ENCODE measurements at regions not wholly inside any gene's neighbourhood (a gene's known extent, or its start where the extent isn't known, plus 50 kb on each side); places are given as distances from the start of the nearest gene placed in this dataset.

DNA sequence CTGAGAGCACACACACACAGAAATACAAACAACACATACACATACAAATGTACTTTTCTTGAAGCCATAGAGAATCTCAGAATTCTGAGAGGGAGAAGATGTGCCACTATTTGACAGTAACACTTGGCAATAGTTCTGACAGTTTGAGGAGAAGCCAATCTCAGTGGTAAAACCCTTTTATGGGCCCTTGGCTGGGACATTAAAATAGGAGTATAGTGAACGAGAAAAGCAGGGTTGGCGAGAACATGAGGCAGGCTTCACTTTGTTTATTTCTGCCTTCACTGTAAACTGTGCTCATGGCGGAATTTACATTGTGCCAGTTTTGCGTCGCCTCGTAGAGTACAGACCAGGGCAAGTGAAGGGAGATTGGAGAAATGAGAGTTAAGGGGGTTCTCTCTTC lies 449.4 kb upstream of the POU3F3 start:
- no peak overlapping the region for H3K4me3 Mint-ChIP-seq

DNA sequence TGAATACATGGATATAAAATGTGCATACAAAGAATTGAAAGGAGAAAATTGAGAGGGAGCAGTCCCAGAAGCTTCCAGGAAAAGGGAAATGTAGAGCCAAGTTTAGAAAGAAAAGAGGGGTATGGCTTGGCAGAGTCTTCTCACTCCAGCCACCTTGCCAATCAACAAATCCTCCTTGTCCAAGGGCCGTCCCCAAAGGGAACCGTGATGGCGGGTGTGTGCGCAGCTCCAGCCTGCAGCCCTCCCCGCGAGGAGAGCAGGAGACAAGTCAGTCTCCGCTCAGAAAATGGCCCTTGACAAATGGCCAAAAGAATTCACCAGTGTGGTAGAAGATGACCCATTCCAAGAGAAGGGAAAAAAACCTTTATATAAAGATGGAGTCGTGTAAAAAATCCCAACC lies 448.3 kb upstream of the POU3F3 start:
- no peak overlapping the region for H3K27ac Mint-ChIP-seq
- no peaks in the 10 kb centered on the region for H3K4me1 Mint-ChIP-seq (ENCODE audit: low read depth)
- no peaks in the 10 kb centered on the region for H3K27me3 ChIP-seq (ENCODE audit: control insufficient read depth in 1 of 2, insufficient read depth in 2 of 2, low read length in 2 of 2)
- no peaks in the 10 kb centered on the region for H3K36me3 Mint-ChIP-seq (ENCODE audit: low read depth)
- DNase-seq, result no peak
- H3K9me3 ChIP-seq (ENCODE audit: control insufficient read depth in 1 of 2, insufficient read depth in 1 of 2, low read length in 2 of 2), result peaks cover 0 to 4% of the 10 kb centered on the region in 2 experiments
- no peaks in the 10 kb centered on the region for H3K36me3 ChIP-seq (ENCODE audit: insufficient read depth, low read length)
- no peak overlapping the region for H3K4me3 ChIP-seq (ENCODE audit: low read length)
- H3K27me3 Mint-ChIP-seq, result peaks cover 5% of the 10 kb centered on the region
- ChIA-PET POLR2A (no interaction called here), CTCF (no interaction called here)
- TF ChIP-seq, protein P1, sequence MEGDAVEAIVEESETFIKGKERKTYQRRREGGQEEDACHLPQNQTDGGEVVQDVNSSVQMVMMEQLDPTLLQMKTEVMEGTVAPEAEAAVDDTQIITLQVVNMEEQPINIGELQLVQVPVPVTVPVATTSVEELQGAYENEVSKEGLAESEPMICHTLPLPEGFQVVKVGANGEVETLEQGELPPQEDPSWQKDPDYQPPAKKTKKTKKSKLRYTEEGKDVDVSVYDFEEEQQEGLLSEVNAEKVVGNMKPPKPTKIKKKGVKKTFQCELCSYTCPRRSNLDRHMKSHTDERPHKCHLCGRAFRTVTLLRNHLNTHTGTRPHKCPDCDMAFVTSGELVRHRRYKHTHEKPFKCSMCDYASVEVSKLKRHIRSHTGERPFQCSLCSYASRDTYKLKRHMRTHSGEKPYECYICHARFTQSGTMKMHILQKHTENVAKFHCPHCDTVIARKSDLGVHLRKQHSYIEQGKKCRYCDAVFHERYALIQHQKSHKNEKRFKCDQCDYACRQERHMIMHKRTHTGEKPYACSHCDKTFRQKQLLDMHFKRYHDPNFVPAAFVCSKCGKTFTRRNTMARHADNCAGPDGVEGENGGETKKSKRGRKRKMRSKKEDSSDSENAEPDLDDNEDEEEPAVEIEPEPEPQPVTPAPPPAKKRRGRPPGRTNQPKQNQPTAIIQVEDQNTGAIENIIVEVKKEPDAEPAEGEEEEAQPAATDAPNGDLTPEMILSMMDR (IDR thresholded peaks at IDR 0.05), result no peak
- H3K27ac ChIP-seq (ENCODE audit: low read depth in 1 of 2, low read length in 2 of 2), result no peak overlapping the region
- no peaks in the 10 kb centered on the region for H3K4me1 ChIP-seq (ENCODE audit: insufficient read depth, low read length)
- intact Hi-C loops (cut with DNase I, micrococcal nuclease), result no loop called here
- no peaks in the 10 kb centered on the region for H3K9me3 Mint-ChIP-seq
- no peak overlapping the region for H3K4me3 Mint-ChIP-seq
- ATAC-seq (ENCODE audit: poor library complexity), result no peak

More for the DNA sequence above, 449.4 kb upstream of the POU3F3 start:
- TF ChIP-seq, protein P1 (IDR thresholded peaks at IDR 0.05), result no peak
- Mint-ChIP-seq H3K27me3 (peaks cover 5% of the 10 kb centered on the region), H3K27ac (no peak overlapping the region), H3K36me3 (ENCODE audit: low read depth) (no peaks in the 10 kb centered on the region), H3K9me3 (no peaks in the 10 kb centered on the region), H3K4me1 (ENCODE audit: low read depth) (no peaks in the 10 kb centered on the region)
- ChIA-PET POLR2A (no interaction called here), CTCF (no interaction called here)
- Histone ChIP-seq H3K4me1 (ENCODE audit: insufficient read depth, low read length) (no peaks in the 10 kb centered on the region), H3K27ac (ENCODE audit: low read depth in 1 of 2, low read length in 2 of 2) (no peak overlapping the region), H3K36me3 (ENCODE audit: insufficient read depth, low read length) (no peaks in the 10 kb centered on the region), H3K27me3 (ENCODE audit: control insufficient read depth in 1 of 2, insufficient read depth in 2 of 2, low read length in 2 of 2) (no peaks in the 10 kb centered on the region), H3K4me3 (ENCODE audit: low read length) (no peak overlapping the region), H3K9me3 (ENCODE audit: control insufficient read depth in 1 of 2, insufficient read depth in 1 of 2, low read length in 2 of 2) (peaks cover 0 to 6% of the 10 kb centered on the region in 2 experiments)
- no peak for DNase-seq
- no peak for ATAC-seq (ENCODE audit: poor library complexity)
- intact Hi-C loops (cut with DNase I, micrococcal nuclease), result no loop called here

DNA sequence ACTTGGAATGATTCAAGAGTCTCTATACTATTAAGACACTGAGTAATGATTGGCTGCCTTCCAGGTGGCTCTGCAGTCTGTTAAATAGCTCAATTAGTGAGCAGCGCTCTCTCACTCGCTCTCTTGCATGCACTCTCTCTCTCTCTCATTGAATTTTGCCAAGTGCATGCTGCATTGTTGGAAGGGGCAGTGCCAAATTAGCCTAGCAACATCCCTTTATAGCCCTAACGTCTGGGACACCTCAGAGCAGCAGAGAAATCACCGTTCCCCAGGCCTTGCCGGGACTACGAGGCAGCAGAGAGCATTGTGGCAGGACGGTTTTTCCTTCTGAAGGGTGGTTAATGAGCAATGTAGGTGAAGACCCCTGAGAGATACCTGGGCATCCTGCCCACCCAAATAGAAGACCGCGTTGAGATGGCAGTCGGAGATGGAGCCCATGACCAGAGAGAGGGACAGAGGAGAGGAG lies 447.6 kb upstream of the POU3F3 start:
- TF ChIP-seq, protein P1 (IDR thresholded peaks at IDR 0.05), result no peak
- no peak for DNase-seq
- Mint-ChIP-seq H3K4me3 (no peak overlapping the region), H3K4me1 (ENCODE audit: low read depth) (no peaks in the 10 kb centered on the region), H3K9me3 (no peaks in the 10 kb centered on the region), H3K36me3 (ENCODE audit: low read depth) (no peaks in the 10 kb centered on the region), H3K27ac (no peak overlapping the region), H3K27me3 (peaks cover 5% of the 10 kb centered on the region)
- ChIA-PET CTCF (no interaction called here), POLR2A (no interaction called here)
- intact Hi-C loops (cut with DNase I, micrococcal nuclease), result no loop called here
- no peak overlapping the region for H3K27ac ChIP-seq (ENCODE audit: low read depth in 1 of 2, low read length in 2 of 2)
- H3K4me3 ChIP-seq (ENCODE audit: low read length), result no peak overlapping the region
- no peaks in the 10 kb centered on the region for H3K4me1 ChIP-seq (ENCODE audit: insufficient read depth, low read length)
- no peak for ATAC-seq (ENCODE audit: poor library complexity)
- peaks cover 0 to 4% of the 10 kb centered on the region in 2 experiments for H3K9me3 ChIP-seq (ENCODE audit: control insufficient read depth in 1 of 2, insufficient read depth in 1 of 2, low read length in 2 of 2)
- H3K36me3 ChIP-seq (ENCODE audit: insufficient read depth, low read length), result no peaks in the 10 kb centered on the region
- no peaks in the 10 kb centered on the region for H3K27me3 ChIP-seq (ENCODE audit: control insufficient read depth in 1 of 2, insufficient read depth in 2 of 2, low read length in 2 of 2)
